ENCODE measurements at regions not wholly inside any gene's neighbourhood (a gene's known extent, or its start where the extent isn't known, plus 50 kb on each side); places are given as distances from the start of the nearest gene placed in this dataset.

DNA sequence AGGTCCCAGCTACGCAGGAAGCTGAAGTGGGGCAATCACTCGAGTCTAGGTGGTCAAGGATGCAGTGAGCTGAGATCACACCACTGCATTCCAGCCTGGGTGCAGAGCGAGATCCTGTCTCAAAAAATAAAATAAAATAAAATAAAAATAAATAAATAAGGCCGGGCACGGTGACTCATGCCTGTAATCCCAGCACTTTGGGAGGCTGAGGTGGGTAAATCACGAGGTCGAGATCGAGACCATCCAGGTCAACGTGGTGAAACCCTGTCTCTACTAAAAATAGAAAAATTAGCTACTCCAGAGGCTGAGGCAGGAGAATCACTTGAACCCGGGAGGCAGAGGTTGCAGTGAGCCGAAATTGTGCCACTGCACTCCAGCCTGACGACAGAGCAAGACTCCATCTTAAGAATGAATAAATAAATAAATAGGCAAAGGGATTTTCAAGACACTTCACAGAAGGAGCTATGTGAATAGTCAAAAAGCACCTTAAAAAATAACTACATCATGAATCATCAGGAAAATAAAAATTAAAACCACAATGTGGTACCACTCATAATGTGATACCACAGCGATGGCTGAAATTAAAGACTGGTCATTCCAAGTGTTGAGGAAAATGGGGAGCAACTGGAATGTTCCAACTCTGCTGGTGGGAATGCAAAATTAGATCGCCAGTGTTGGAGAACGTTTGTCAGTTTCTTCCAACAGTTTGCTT, 92.9 kb upstream of the TBX3 start:
- Histone ChIP-seq H3K9me3 (ENCODE audit: control insufficient read depth in 2 of 2, insufficient read depth in 1 of 2, low read depth in 1 of 2, low read length in 1 of 2) (peaks cover 0 to 4% of the 10 kb centered on the region in 2 donors), H3K27ac (ENCODE audit: low read depth in 2 of 2, low read length in 1 of 2) (no peak overlapping the region)
- WGBS, 2 donors = 85 to 89% methylated on average over 15 of the region's 15 CpGs

DNA sequence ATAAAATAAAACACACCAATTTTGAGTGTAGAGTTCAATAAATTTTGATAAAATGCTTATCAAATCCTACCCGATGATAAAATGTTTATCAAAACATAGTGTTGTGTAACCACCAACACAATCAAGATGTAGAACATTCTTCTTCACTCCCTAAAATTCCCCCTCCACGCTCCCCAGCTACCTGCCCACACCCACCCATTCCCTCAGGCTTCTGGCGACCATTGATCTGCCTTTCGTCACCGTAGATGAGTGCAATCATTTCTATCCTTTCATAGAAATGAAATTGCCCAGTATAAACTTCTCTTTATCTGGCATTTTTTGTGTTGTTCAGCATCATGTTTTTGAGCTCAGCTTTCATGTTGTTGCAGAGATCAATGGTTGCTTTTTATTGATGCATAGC, 90.7 kb upstream of the TBX3 start:
- Histone ChIP-seq H3K27ac (ENCODE audit: low read depth in 2 of 2, low read length in 1 of 2) (no peak overlapping the region), H3K9me3 (ENCODE audit: control insufficient read depth in 2 of 2, insufficient read depth in 1 of 2, low read depth in 1 of 2, low read length in 1 of 2) (peaks cover 0 to 4% of the 10 kb centered on the region in 2 donors), H3K36me3 (ENCODE audit: control insufficient read depth in 2 of 2, insufficient read depth in 2 of 2, low read length in 1 of 2) (no peaks in the 10 kb centered on the region), H3K27me3 (ENCODE audit: control insufficient read depth in 1 of 2, insufficient read depth in 2 of 2, low read length in 2 of 2) (no peaks in the 10 kb centered on the region), H3K4me3 (ENCODE audit: low read depth in 1 of 2, low read length in 2 of 2) (no peak overlapping the region), H3K4me1 (ENCODE audit: control insufficient read depth in 2 of 2, insufficient read depth in 2 of 2, low read length in 1 of 2) (no peaks in the 10 kb centered on the region)
- 78 to 86% methylated on average over 5 of the region's 5 CpGs for WGBS, 2 donors

More for the DNA sequence above, 92.9 kb upstream of the TBX3 start:
- H3K4me3 ChIP-seq (ENCODE audit: low read depth in 1 of 2, low read length in 2 of 2) = no peak overlapping the region
- H3K27me3 ChIP-seq (ENCODE audit: control insufficient read depth in 1 of 2, insufficient read depth in 2 of 2, low read length in 2 of 2) = no peaks in the 10 kb centered on the region
- no peaks in the 10 kb centered on the region for H3K36me3 ChIP-seq (ENCODE audit: control insufficient read depth in 2 of 2, insufficient read depth in 2 of 2, low read length in 1 of 2)
- no peaks in the 10 kb centered on the region for H3K4me1 ChIP-seq (ENCODE audit: control insufficient read depth in 2 of 2, insufficient read depth in 2 of 2, low read length in 1 of 2)

DNA sequence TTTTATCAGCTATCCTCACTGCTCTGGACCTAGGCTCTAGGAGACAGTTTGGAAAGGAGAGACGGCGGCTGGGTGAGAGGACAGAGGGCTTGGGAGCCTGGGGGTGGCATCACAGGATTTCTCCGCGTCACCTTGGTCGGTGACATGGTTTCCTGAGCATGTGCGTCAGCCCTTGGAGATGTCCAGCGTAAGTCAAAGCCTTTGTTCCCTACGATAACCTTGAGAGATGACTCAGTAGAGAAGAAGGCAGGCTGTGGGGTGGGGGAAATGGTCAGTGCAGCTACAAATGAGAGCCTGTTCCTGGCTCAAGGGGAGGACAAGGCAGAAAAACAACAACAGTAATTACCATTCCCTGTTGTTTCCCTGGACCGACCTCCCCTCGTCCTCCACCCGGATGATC, 90.2 kb upstream of the TBX3 start:
- Histone ChIP-seq H3K27ac (ENCODE audit: low read depth in 2 of 2, low read length in 1 of 2) (no peak overlapping the region), H3K4me1 (ENCODE audit: control insufficient read depth in 2 of 2, insufficient read depth in 2 of 2, low read length in 1 of 2) (no peaks in the 10 kb centered on the region), H3K9me3 (ENCODE audit: control insufficient read depth in 2 of 2, insufficient read depth in 1 of 2, low read depth in 1 of 2, low read length in 1 of 2) (peaks cover 0 to 4% of the 10 kb centered on the region in 2 donors), H3K4me3 (ENCODE audit: low read depth in 1 of 2, low read length in 2 of 2) (no peak overlapping the region), H3K27me3 (ENCODE audit: control insufficient read depth in 1 of 2, insufficient read depth in 2 of 2, low read length in 2 of 2) (no peaks in the 10 kb centered on the region), H3K36me3 (ENCODE audit: control insufficient read depth in 2 of 2, insufficient read depth in 2 of 2, low read length in 1 of 2) (no peaks in the 10 kb centered on the region)
- 88 to 92% methylated on average over 11 of the region's 11 CpGs for WGBS, 2 donors

DNA sequence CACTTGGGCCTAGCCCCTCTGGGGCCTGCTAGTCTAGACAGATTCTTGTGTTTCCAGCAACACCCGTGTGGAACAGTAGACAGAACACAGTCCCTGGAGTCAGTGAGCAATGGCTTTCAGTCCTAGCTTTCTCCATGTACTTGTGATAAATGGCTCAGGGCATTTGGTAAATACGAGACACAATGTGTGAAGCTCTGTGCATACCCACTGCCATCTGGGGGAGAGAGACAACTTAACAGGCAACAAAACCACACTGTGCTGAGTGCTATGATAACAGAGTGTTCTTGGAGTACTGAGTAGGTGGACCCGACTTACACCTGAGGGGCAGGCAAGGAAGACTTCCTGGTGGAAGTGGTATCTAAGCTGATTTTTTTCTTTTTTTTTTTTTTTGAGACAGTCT, 86.3 kb upstream of the TBX3 start:
- Histone ChIP-seq H3K27ac (ENCODE audit: low read depth in 2 of 2, low read length in 1 of 2) (no peak overlapping the region), H3K4me1 (ENCODE audit: control insufficient read depth in 2 of 2, insufficient read depth in 2 of 2, low read length in 1 of 2) (no peaks in the 10 kb centered on the region), H3K36me3 (ENCODE audit: control insufficient read depth in 2 of 2, insufficient read depth in 2 of 2, low read length in 1 of 2) (no peaks in the 10 kb centered on the region), H3K27me3 (ENCODE audit: control insufficient read depth in 1 of 2, insufficient read depth in 2 of 2, low read length in 2 of 2) (no peaks in the 10 kb centered on the region), H3K4me3 (ENCODE audit: low read depth in 1 of 2, low read length in 2 of 2) (no peak overlapping the region), H3K9me3 (ENCODE audit: control insufficient read depth in 2 of 2, insufficient read depth in 1 of 2, low read depth in 1 of 2, low read length in 1 of 2) (peaks cover 0 to 4% of the 10 kb centered on the region in 2 donors)
- WGBS, 2 donors = 79 to 87% methylated on average over 3 of the region's 3 CpGs

DNA sequence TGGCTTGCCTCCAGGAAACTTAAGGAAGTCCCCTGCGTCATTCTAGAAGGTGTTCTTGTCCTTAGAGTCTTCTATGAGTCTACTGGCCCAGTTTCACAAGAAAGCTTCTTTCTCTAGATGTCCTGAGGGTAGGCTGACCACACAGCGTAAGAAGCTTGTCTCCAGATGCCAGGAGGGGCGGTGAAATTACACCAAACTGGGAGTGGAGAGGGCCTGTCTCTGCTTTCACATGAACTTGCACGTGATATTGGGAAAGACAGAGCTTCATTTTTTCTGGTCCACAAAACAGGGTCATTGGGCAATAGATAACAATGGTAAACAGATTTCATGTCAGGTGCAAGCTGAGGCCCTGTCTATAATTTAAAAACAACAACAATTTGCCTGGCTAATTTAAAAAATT, 85.7 kb upstream of the TBX3 start:
- Histone ChIP-seq H3K36me3 (ENCODE audit: control insufficient read depth in 2 of 2, insufficient read depth in 2 of 2, low read length in 1 of 2) (no peaks in the 10 kb centered on the region), H3K4me3 (ENCODE audit: low read depth in 1 of 2, low read length in 2 of 2) (no peak overlapping the region), H3K9me3 (ENCODE audit: control insufficient read depth in 2 of 2, insufficient read depth in 1 of 2, low read depth in 1 of 2, low read length in 1 of 2) (peaks cover 0 to 4% of the 10 kb centered on the region in 2 donors), H3K27ac (ENCODE audit: low read depth in 2 of 2, low read length in 1 of 2) (no peak overlapping the region), H3K4me1 (ENCODE audit: control insufficient read depth in 2 of 2, insufficient read depth in 2 of 2, low read length in 1 of 2) (no peaks in the 10 kb centered on the region), H3K27me3 (ENCODE audit: control insufficient read depth in 1 of 2, insufficient read depth in 2 of 2, low read length in 2 of 2) (no peaks in the 10 kb centered on the region)
- WGBS, 2 donors = 87 to 91% methylated on average over 4 of the region's 4 CpGs

DNA sequence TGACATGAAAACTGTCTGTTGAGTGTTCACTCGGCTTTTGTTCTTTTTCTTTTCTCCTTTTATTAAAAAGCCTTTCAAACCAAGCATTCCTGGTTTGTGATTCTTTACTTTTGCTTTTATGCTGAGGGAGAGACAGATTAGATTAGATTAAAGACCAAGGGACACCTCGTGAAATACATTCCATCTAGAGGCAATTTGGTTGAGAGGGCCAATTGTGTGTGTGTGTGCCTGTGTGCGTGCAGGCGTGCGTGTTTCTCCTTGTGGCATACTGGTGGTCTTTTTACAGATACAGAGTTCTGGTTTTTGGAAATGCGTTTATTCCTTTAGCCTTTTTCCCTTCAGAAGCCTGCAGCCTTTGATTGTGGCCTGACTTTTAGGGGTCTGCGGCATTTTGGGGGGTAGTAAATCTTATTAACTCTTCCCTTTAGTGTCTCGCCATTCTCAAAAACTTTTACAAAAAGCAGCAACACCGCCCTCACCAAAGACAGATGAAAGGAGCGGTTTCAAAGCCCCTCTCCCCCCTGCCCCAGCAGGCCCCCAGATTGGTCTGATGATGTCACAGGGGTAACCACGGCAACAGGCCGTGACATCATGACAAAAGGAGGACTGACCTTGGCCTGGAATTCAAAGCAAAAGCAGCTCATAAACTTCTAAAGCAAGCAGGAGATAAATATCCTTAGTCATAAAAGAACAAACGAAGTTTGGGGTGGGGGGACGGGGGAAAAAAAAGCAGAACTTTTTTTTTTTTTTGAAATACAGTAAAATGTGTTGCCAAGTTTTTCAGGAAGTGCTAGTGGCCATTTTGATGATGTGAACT, 84.1 kb upstream of the TBX3 start:
- H3K27me3 ChIP-seq (ENCODE audit: control insufficient read depth in 1 of 2, insufficient read depth in 2 of 2, low read length in 2 of 2) = no peaks in the 10 kb centered on the region
- no peak overlapping the region for H3K4me3 ChIP-seq (ENCODE audit: low read depth in 1 of 2, low read length in 2 of 2)
- no peak overlapping the region for H3K27ac ChIP-seq (ENCODE audit: low read depth in 2 of 2, low read length in 1 of 2)
- no peaks in the 10 kb centered on the region for H3K9me3 ChIP-seq (ENCODE audit: control insufficient read depth in 2 of 2, insufficient read depth in 1 of 2, low read depth in 1 of 2, low read length in 1 of 2)
- 66 to 74% methylated on average over 14 of the region's 14 CpGs for WGBS, 2 donors
- H3K36me3 ChIP-seq (ENCODE audit: control insufficient read depth in 2 of 2, insufficient read depth in 2 of 2, low read length in 1 of 2) = no peaks in the 10 kb centered on the region
- no peaks in the 10 kb centered on the region for H3K4me1 ChIP-seq (ENCODE audit: control insufficient read depth in 2 of 2, insufficient read depth in 2 of 2, low read length in 1 of 2)

DNA sequence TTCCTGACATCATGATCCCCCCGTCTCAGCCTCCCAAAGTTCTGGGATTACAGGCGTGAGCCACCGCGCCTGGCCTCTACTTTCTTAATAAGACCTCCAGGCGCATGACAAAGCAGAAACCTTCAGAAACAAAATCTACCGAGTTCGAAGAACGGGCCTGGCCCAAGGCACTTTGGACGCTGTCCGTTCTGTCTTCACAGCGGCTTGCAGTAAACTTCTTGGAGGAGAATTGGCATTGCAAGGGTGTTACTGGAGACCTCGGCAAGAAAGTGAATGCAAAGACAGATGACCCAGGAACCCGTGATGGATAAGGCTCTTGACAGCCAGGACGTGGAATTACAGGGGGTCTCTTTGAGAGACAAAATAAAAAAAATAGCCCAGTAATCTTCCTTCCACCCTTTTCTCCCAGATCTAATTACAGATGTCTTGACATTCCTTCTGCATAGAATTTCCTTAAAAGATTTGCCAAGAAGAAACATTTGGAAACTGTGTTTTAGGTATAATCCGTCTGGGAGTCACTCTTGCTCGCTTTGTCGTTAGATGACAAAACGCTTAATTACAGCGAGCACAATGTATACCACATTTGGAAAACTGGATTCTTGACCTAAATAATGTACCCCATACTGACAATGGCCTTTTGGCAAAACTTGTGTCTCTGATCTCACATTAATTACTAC, 83.2 kb upstream of the TBX3 start:
- Histone ChIP-seq H3K4me1 (ENCODE audit: control insufficient read depth in 2 of 2, insufficient read depth in 2 of 2, low read length in 1 of 2) (peaks cover 0 to 4% of the 10 kb centered on the region in 2 donors), H3K4me3 (ENCODE audit: low read depth in 1 of 2, low read length in 2 of 2) (no peak overlapping the region), H3K27ac (ENCODE audit: low read depth in 2 of 2, low read length in 1 of 2) (no peak overlapping the region), H3K9me3 (ENCODE audit: control insufficient read depth in 2 of 2, insufficient read depth in 1 of 2, low read depth in 1 of 2, low read length in 1 of 2) (no peaks in the 10 kb centered on the region), H3K27me3 (ENCODE audit: control insufficient read depth in 1 of 2, insufficient read depth in 2 of 2, low read length in 2 of 2) (no peaks in the 10 kb centered on the region), H3K36me3 (ENCODE audit: control insufficient read depth in 2 of 2, insufficient read depth in 2 of 2, low read length in 1 of 2) (no peaks in the 10 kb centered on the region)
- 78 to 82% methylated on average over 19 of the region's 19 CpGs for WGBS, 2 donors

DNA sequence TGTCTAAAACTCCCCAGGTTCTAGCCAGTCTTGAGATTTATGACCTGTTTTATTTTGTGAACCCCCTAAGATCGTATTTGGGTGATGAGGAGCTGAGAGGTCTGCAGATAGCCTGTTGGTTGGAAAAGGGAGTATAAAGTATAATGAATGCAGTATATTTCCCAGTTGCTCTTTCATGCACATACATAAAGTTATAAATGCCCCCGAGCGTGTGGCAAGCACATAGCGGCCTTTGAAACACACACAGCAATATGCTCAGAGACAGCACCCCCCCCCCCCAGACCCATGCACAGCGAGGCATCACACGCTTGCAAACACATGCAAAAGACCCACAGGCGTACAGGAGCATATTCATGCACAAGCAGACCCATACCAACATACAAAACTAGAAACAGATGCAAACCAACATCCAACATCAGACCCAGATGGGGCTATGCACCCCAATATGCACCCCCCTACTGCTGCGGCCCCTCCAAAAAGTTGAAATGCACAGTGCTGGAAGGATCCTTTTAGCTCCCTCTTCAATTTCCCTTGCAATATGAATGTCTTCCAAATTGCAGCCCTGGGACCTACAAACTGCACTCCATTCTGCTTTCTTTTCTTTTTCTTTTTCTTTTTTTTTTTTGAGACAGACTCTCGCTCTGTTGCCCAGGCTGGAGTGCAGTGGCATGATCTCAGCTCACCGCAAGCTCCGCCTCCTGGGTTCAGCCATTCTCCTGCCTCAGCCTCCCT, 82.2 kb upstream of the TBX3 start:
- WGBS, 2 donors = 83 to 86% methylated on average over 11 of the region's 11 CpGs
- Histone ChIP-seq H3K4me1 (ENCODE audit: control insufficient read depth in 2 of 2, insufficient read depth in 2 of 2, low read length in 1 of 2) (peaks cover 0 to 4% of the 10 kb centered on the region in 2 donors), H3K4me3 (ENCODE audit: low read depth in 1 of 2, low read length in 2 of 2) (no peak overlapping the region), H3K27ac (ENCODE audit: low read depth in 2 of 2, low read length in 1 of 2) (no peak overlapping the region), H3K36me3 (ENCODE audit: control insufficient read depth in 2 of 2, insufficient read depth in 2 of 2, low read length in 1 of 2) (no peaks in the 10 kb centered on the region), H3K27me3 (ENCODE audit: control insufficient read depth in 1 of 2, insufficient read depth in 2 of 2, low read length in 2 of 2) (no peaks in the 10 kb centered on the region), H3K9me3 (ENCODE audit: control insufficient read depth in 2 of 2, insufficient read depth in 1 of 2, low read depth in 1 of 2, low read length in 1 of 2) (no peaks in the 10 kb centered on the region)

DNA sequence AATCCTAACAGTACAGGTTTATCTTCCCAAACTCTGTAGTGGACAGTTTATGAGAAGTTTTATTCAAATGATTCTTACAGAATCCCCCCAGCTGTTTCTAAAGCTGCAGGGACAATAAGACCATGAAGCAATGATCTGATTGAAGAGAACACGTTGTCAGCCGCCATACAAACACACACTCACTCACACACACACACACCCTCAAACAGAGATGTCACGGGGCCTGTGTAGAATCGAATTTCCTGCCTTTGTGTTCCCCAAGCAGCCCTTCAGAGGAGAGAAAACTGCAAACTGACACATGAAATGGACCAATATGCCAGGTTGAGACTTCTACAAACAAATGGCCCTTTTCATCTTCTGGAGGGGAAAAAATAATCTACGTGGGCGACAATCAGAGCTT, 80.5 kb upstream of the TBX3 start:
- H3K27ac ChIP-seq (ENCODE audit: low read depth in 2 of 2, low read length in 1 of 2) = no peak overlapping the region
- H3K4me1 ChIP-seq (ENCODE audit: control insufficient read depth in 2 of 2, insufficient read depth in 2 of 2, low read length in 1 of 2) = peaks cover 0 to 4% of the 10 kb centered on the region in 2 donors
- H3K36me3 ChIP-seq (ENCODE audit: control insufficient read depth in 2 of 2, insufficient read depth in 2 of 2, low read length in 1 of 2) = no peaks in the 10 kb centered on the region
- WGBS, 2 donors = 65 to 74% methylated on average over 6 of the region's 6 CpGs
- no peak overlapping the region for H3K4me3 ChIP-seq (ENCODE audit: low read depth in 1 of 2, low read length in 2 of 2)
- no peaks in the 10 kb centered on the region for H3K27me3 ChIP-seq (ENCODE audit: control insufficient read depth in 1 of 2, insufficient read depth in 2 of 2, low read length in 2 of 2)
- H3K9me3 ChIP-seq (ENCODE audit: control insufficient read depth in 2 of 2, insufficient read depth in 1 of 2, low read depth in 1 of 2, low read length in 1 of 2) = no peaks in the 10 kb centered on the region
